Activated T-cell treated with anti-CD3 and anti-CD28 coated beads for 1 hour (primary cell): ENCODE measurements at regions not wholly inside any gene's neighbourhood (a gene's known extent, or its start where the extent isn't known, plus 50 kb on each side); places are given as distances from the start of the nearest gene placed in this dataset.
"Not testable (repeated sequence)": the region's sequence is repeated elsewhere in the genome, so short reads cannot be mapped to it uniquely, and the experiment has no call there.

ENCODE experiments used
- DNase-seq: peaks from one replicate; pipeline ENCODE4 v3.0.0-alpha.2; 2020; ENCODE audit warnings: low read depth

GRCh38 chr6:141492521-141493284 is 640.0 kb upstream of the GJE1 start:
- no peak for DNase-seq

GRCh38 chr6:141491684-141492083 is 641.0 kb upstream of the GJE1 start:
- no peak for DNase-seq

- no peak for DNase-seq
Measured at GRCh38 chr6:141490982-141491381, 641.7 kb upstream of the GJE1 start.

GRCh38 chr6:141488488-141488887 is 644.2 kb upstream of the GJE1 start:
- no peak for DNase-seq

GRCh38 chr6:141486942-141487341 is 645.8 kb upstream of the GJE1 start:
- no peak for DNase-seq

- no peak for DNase-seq
Measured at GRCh38 chr6:141484711-141485110, 648.0 kb upstream of the GJE1 start.

- DNase-seq: peak; percentile 29
Measured at GRCh38 chr6:141483598-141484061, 649.1 kb upstream of the GJE1 start.

- DNase-seq: no peak
Measured at GRCh38 chr6:141482796-141483597, 649.7 kb upstream of the GJE1 start.

- DNase-seq: no peak
Measured at GRCh38 chr6:141475259-141475658, 657.5 kb upstream of the GJE1 start.

GRCh38 chr6:141472162-141472928 is 660.4 kb upstream of the GJE1 start:
- DNase-seq: no peak

GRCh38 chr6:141470810-141471209 is 661.9 kb upstream of the GJE1 start:
- no peak for DNase-seq

- no peak for DNase-seq
Measured at GRCh38 chr6:141467881-141468280, 664.8 kb upstream of the GJE1 start.

- DNase-seq: no peak
Measured at GRCh38 chr6:141467041-141467440, 665.7 kb upstream of the GJE1 start.

GRCh38 chr6:141464896-141465295 is 667.8 kb upstream of the GJE1 start:
- no peak for DNase-seq

- DNase-seq: no peak
Measured at GRCh38 chr6:141464490-141464889, 668.2 kb upstream of the GJE1 start.

- no peak for DNase-seq
Measured at GRCh38 chr6:141463237-141463977, 669.3 kb upstream of the GJE1 start.

GRCh38 chr6:141460743-141461484 is 671.8 kb upstream of the GJE1 start:
- DNase-seq: no peak

- not testable (repeated sequence) for DNase-seq
Measured at GRCh38 chr6:141460245-141460644, 672.5 kb upstream of the GJE1 start.

- not testable (repeated sequence) for DNase-seq
Measured at GRCh38 chr6:141457984-141458383, 674.7 kb upstream of the GJE1 start.

GRCh38 chr6:141452354-141452686 is 680.4 kb upstream of the GJE1 start:
- DNase-seq: no peak
